ENCODE measurements at regions not wholly inside any gene's neighbourhood (a gene's known extent, or its start where the extent isn't known, plus 50 kb on each side); places are given as distances from the start of the nearest gene placed in this dataset.
"Not testable (repeated sequence)": the region's sequence is repeated elsewhere in the genome, so short reads cannot be mapped to it uniquely, and the experiment has no call there.

DNA sequence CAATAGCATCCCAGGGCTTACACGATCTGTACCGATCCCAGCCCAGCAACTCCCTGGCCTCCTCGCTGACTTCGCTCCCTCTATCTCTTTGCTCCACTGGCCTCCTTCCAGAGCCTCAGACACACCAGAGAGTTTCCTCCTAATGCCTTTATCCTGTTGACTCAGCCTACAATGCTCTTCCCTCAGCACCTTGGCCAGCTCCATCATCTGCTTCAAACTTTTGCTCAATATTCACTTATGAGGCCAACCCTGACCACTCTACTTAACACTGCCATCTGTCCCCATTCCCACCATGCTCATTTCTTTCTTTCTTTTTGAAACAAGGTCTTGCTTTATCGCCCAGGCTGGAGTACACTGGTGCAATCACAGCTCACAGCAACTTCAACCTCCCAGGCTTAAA lies 180.9 kb downstream of the CEP170 start:
- not testable (repeated sequence) for DNase-seq

DNA sequence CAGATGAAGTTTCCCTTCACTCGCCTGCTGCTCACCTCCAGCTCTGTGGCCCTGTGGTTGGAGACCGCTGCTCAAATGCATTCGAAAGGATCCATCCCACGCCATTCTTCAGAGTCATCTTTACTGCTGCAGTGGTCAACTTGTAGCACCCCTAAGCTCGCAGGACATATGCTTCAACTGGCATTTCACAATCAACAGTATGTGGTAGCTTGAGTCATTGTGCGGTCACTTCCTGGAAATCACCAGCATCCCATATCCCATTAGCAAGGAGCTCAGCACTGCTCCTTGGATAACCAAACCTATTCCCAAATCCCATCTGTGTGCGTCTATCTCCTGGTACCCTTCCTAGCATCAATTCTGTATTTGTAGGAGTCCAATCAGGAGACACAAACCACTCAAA lies 188.0 kb downstream of the CEP170 start:
- DNase-seq = not testable (repeated sequence)

DNA sequence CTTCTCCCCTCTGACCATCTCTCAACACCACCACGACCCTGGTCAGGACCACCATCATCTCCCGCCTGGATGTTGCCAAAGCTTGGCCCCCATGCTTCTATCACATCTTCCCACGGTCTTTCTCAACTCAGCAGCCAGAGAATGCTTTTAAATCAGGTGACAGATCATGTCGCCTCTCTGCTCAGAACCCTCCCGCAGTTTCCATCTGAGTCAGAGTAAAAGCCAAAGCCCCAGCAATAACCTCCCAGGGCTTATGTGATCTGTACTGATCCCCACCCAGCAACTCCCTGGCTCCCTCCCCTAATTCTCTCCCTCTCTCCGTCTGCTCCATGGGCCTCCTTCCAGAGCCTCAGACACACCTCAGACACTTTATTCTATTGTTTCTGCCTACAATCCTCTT lies 193.1 kb downstream of the CEP170 start:
- not testable (repeated sequence) for DNase-seq

DNA sequence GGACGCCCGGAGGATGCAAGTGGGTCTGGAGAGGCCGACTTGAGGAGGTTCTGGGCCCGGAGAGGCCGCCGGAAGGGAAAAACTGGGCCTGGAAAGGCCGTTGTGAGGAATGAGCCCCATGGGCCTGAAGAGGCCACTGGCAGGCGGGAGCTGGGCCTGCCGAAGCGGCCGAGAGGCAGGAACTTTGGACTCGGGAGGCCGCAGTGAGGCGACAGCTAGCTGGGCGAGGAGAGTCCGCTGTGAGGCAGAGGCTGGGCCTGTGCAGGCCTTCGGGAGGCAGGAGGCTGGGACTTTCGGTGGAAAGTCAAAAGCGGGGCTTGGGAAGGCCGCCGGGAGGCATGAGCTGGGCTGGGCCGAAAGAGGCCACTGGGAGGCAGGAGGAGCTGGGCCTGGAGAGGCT lies 199.6 kb downstream of the CEP170 start:
- DNase-seq = not testable (repeated sequence)

DNA sequence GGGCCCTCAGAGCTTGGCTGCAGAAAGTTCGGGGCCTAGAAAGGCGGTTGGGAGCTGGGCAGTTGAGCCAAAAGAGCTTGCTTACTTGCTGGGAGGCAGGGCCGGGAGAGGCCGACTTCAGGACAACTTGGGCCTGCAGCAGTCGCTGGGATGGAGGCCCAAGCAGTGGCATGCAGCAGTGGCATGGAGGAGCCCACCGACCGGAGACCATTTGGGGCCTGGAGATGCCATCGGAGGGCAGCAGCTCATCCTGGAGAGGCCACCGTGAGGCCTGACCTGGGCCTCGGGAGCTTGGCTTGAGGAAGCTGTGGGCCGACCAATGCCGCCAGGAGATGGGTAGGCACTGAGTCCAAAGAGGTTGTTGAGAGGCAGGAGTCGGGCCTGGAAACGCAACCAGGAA lies 200.0 kb downstream of the CEP170 start:
- DNase-seq = not testable (repeated sequence)

DNA sequence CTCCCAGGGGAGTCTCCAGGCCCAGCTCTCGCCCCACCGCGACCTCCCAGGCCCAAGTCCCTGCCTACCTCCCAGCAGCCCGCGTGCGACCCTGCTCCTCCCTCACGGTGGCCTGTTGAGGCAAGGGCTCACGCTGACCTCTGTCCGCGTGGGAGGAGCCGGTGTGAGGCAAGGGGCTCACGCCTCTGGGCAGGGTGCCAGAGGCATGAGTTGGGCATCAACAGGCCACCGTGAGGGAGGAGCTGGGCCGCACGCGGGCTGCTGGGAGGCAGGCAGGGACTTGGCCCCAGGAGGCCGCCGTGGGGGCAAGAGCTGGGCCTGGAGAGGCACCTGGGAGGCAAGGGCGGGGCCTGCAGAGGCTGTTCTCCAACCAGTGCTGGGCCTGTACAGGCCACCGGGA lies 200.4 kb downstream of the CEP170 start:
- not testable (repeated sequence) for DNase-seq

DNA sequence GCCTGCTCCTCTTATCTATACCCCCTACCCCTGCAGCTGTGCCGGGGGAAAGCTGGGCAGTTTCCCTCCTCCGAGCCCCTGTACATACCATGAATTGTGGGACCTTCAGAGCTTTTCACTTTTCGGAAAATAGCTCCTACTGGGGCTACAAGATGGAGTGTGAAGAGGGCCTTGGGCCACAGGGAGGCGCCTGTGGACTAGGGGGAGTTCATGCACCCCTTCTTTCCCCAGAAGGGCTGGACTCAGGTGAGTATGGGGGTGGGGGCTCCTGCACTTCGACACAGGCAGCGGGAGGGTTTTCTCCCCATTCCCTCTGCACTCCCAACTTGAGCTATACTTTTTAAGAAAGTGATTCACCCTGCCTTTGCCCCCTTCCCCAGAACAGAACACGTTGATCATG lies 202.0 kb downstream of the CEP170 start:
- DNase-seq = not testable (repeated sequence)

DNA sequence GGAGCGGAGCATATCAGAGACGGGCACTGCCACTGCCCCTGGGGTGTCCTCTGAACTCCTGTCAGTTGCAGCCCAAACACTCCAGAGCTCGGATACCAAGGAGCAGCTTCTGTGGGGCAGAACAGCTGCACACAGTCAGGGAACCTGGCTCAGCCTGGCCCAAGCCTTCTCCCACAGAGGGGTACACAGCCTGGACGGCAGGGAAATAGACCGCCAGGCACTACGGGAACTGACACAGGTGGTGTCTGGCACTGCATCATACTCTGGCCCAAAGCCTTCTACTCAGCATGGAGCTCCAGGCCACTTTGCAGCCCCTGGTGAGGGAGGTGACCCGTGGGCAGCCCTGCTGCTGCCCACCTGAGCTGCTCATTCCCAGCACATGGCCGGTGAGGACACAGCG lies 204.5 kb downstream of the CEP170 start:
- not testable (repeated sequence) for DNase-seq

DNA sequence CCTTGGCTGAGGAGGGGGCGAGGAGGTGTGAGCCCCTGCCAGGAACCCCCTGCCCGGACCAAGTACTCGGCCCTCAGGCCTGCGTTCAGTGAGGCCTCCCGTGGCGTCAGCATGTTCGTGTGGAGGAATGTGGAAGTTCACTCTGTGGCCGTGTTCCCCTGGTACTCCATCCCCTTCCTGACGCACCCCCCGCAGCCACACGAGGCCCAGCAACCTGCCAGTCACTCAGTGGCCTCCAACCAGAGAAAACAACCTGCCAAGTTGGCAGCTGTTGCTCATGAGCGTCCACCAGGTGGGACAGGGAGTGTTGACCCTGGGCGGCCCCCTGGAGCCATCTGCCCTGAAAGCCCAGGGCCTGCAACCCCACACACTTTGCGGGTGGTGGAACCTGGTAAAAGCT lies 205.4 kb downstream of the CEP170 start:
- not testable (repeated sequence) for DNase-seq

DNA sequence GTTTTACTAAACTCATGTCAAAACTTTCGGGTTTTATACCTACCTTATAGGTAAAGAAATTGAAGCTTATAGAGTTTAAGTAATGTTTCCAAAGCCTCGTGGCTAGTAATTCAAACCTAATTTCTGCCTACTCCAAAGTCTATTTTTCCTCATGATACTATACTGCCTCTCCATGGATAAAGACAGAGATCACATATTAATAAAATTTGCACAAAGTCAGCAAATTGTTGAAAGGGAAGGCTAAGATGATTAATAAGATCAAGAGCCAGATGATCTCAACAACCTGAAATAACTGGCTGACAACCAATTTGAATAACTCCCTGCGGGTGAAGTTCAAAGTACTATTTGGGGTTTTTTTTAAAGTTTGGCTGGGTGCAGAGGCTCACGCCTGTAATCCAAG lies 233.7 kb downstream of the CEP170 start:
- DNase-seq = not testable (repeated sequence)

DNA sequence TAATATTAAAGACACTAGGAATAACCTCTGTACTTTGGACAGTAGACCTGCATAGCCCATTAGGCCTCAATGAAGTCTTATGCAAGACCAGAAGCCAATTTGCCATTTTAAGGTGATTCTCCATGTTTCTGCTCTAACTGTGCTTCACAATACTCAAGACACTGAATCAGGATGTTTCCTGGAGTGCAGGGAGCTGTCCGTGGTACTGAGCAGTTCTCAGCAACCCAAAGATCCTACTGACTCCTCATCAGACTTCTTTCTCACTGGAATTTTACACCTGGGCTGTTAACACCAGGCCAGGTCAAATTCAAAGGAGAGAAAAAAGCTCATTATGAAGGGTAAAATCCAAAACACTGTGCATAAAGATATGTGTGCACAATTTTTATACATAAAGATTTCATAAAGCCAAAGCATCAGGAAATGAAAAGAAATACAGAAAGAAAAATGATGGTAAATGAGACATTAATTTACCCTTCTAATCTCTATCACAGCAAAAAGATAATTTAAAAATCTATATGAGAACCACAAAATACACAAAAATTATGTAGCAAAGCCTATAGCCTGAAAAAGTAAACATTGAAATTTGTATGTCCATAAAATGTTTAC lies 235.9 kb downstream of the CEP170 start:
- DNase-seq = not testable (repeated sequence)

DNA sequence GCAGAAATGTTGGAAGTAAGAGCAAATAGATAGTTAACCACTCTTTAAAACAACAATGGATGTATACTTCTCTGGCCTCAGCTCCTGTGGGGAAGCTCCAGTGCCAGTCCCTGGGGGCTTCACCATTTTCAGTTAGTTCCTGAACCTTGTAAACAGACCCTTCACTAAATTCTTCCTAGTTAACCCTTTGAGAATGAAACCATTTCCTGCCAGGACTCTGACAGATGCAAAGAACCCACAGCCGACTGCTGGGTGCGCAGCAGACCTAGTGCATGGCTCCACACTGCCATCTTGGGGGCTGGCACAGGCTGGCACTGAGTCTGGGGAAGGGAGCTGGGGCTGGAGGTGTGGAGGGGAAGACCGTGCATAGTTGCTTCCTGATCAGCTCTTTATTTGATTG lies 244.4 kb downstream of the CEP170 start:
- DNase-seq = not testable (repeated sequence)

DNA sequence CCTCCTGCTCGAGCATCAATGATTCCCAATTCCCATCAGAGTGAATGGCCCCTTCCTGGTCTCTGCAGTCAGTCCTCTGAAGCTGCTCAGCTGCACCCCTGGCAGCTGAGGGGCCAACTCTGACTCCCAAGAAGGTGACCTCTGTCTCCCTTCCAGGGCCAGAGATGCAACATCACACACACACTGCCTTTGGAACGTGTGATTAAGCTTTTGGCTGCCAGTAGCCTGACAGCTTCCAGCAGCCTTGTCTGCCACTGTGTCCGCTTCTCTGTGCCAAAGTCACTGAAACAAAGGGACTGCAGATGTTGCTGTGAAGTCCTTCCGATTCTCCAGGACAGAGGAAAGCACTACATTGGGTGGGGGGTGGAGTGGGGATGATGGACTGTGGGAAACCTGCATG lies 254.1 kb downstream of the CEP170 start:
- DNase-seq = not testable (repeated sequence)

DNA sequence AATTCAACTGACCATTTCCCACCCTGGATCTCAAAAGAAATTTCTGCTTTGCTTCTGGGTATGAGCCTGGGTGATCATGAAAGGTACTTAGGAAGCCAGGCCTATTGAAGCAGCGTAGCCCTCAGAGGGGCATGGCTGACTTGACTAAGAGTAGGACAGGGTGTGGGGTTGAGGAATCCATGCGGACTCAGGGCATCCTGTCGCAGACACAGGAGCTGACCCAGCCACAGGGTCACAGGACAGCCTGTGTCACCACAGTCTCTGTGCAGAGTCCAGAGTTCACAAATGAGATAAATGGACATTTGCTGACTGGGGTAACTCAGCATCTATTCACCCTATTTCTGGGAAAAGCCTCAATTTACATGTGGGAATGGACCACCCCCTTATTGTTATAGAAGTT lies 262.3 kb downstream of the CEP170 start:
- not testable (repeated sequence) for DNase-seq

DNA sequence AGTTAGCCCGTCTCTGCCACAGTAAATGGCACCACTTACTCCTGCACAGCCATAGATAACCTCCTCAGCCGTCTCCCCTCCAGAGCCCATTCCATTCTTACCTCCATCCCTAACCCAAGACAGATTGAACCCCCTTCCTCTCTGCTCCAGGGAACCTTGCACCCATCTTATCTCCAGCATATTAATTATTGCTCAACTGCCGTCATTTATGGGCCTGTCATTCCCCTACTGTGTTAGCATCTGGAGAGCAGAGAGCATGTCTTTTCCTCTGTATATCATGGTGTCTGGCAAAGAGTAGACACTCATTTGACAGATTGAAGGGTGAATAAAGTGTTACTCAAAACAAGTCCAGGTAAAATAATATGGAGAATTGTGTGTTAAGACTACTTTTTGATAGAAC lies 270.0 kb downstream of the CEP170 start:
- not testable (repeated sequence) for DNase-seq

DNA sequence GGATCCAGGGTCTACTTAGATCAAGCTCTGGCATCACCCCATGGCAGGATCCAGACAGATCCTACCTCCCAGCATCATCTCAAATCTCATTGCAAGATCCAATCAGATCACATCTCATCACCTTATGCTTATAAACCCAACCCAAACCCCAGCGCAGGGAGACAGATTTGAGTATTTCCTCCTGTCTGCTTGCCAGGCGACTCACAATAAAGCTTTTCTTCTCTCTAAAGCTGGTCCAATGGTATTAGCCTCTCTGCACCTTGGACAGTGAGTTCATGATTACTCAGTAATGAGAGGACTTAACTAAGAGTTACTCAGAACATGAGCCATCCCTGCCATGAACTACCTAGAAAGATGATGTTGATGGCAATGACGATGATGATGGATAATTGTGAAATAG lies 281.7 kb downstream of the CEP170 start:
- DNase-seq = not testable (repeated sequence)

DNA sequence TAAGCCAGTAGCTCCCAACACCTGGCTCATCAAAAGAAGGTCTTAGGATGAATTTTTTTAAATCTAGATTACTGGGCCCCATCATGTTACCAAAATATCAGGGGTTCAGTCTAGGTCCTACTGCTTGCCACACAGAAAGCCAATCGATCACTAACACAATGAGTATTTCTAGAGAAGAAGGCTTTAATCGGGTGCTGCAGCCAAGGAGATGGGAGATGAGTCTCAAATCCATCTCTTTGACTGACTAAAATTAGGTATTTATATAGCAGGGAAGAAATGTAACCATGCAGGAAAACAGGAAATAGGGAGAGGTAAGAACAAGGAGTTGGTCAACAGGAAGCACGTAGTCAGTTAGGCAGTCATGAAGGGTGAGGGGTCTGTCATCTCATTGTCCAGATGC lies 288.2 kb downstream of the CEP170 start:
- no peak for DNase-seq

DNA sequence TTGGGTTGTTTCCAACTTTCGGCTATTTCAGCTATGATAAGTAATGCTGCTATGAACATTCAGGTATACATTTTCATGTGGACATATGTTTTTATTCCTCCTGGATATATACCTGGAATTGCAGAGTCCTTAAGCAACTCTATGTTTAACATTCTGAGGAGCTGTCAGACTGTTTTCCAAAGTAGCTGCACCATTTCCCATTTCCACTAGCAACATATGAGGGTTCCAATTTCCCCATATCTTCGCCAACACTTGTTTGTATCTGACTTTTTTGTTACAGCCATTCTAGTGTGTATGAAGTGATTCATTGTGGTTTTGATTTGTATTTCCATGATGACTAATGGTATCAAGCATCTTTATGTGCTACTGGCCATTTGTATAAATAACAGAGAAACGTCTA lies 295.7 kb downstream of the CEP170 start:
- DNase-seq = not testable (repeated sequence)

DNA sequence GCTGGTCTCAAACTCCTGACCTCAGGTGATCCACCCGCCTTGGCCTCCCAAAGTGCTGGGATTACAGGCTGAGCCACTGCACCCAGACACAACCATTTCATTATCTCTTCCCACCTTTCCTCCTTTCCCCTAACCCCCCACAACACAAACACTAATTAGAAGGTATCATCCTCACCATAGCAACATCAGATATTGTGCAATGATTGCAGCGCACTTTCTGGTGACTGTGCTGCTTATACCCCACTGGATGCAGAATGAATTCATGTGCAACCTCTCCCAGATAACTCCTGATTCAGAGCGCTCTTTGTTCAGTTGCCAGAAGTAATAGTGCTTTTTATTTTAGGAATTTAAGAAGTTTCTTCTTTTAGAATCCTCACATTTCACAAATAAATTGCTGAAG lies 300.1 kb downstream of the CEP170 start:
- DNase-seq = not testable (repeated sequence)

DNA sequence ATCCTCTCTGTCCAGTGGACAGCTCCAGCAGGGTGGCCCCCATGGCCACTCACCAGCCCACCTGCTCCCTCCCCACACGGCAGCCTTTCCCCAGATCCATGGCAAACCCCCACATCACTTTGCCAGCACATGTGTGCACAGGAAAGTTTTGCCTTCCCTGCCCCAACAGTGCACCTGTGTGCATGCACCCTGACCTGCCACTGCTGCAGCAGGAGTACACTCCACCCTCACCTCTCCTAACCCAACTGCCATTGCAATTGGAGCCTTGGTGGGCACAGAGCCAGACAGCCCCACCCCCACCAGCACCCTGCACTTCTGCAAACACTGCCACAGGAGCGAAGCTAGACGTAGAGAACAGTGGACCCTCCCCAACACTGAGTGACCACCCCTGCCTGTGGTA lies 308.9 kb downstream of the CEP170 start:
- no peak for DNase-seq

DNA sequence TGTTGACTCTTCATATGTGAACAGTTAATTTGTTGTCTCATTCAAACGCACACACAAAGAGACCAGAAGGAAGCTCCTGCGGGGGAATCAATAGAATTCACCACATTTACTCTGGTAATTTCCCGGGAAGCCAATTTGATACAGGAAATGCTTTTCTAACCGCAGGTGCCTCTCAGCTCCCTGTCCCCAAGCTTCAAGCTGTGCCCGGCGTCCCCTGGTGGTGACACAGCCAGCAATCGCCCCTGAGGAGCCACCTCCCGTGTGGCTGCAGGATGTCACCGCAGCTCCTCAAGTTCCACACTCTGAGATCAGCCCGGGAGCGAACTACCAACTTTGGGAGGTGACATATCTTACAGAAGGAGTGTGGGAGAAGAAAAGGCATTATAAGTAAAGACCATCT lies 318.4 kb downstream of the CEP170 start:
- DNase-seq = peak; percentile 8

DNA sequence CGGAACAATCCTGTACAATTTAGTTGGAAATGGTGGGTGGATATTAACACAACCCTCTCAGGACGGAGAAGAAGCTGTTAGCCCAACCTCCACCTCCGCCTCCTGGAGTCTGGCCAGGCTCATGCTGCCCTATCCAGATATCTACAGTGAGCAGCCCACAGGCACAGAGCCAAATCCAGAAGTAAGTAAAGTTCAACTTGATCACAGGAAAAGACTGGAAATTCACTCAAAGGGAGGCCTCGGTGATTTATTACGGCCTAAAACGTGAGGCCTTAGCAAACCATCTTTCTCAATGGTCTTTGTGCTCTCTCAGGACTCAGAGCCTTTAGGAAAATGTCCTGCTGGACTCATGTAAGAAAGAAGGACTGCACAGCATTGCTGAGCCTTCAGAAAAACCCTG lies 330.4 kb downstream of the CEP170 start:
- DNase-seq = peak; percentile 7

DNA sequence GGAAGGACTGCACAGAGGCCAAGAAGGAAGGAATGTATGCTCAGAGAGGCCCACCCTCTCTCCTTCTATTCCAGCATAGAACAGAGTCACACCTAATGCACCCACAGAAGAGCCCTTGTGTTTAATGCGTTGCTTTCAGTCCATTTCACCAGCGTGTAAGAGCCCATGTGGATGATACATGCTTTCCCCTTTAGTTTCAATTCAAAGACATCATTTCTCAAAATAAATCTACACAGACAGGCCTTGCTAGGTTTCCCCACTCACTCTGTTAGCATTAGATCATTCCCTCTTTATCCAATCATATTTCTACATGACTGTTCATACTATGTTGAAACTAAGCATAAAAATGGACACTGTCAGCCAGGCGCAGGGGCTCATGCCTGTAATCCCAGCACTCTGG lies 331.5 kb downstream of the CEP170 start:
- not testable (repeated sequence) for DNase-seq

DNA sequence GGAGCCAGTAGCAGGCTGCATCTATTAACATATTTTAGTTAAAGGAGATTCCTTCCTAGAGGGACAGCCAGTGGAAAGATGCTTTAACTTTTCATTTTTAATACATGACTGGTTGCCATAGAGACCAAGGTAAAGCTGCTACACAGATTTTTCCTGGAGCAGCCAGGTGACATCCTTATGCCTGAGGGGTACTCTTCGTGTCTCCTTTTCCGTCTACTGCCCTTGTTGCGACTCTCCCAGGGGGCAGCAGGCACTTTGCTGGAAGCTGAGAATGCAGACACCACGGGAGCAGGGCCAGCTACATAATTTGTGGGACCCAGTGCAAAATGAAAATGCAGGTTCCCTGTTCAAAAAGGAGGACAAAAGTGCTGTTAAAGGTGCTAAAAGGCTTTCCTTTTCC lies 340.4 kb downstream of the CEP170 start:
- DNase-seq = not testable (repeated sequence)

DNA sequence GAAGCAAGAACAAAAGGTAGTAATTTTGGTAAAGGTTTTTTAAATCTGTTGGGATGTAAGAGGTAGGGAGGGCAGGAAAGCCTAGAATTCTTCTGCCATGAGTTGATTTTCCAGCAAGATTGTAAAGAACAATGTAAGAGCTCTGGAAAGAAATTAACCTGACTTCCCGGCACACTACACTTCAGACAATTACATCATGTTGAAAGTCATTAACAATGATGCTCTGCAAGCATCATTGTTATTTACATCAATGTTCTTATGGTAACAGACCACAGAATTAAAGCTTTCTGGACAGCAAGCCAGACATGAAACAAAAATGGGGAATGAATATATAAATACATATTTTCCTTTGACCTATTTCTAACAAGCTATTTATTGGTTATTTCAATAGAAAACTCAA lies 342.2 kb downstream of the CEP170 start:
- DNase-seq = not testable (repeated sequence)
